ENCODE measurements at regions not wholly inside any gene's neighbourhood (a gene's known extent, or its start where the extent isn't known, plus 50 kb on each side); places are given as distances from the start of the nearest gene placed in this dataset.
A peak's percentile ranks its signal among the peaks of the same experiment; 100 is the strongest.

GRCh38 chr2:52821631-52822030 is 946.0 kb upstream of the CHAC2 start:
- peak; percentile 26 for DNase-seq

DNA sequence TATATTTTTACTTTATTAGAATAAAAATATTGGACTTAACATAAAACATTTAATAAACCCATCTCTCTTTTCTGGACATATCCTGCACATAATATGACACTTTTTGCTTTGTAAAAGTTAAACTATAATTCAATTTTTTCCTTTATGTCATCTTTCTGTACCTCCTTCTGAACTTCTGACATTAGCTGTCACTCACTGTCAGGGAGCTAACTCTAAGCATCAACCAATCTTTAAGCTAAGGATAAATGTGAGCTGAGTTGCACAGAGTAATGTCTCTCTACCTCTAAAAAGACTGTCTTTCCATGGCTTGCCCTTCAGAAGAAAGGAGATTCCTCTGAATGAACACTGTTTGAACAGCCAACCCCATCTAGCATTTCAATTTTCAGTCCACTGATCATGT is 948.6 kb upstream of the CHAC2 start:
- no peak for DNase-seq

DNA sequence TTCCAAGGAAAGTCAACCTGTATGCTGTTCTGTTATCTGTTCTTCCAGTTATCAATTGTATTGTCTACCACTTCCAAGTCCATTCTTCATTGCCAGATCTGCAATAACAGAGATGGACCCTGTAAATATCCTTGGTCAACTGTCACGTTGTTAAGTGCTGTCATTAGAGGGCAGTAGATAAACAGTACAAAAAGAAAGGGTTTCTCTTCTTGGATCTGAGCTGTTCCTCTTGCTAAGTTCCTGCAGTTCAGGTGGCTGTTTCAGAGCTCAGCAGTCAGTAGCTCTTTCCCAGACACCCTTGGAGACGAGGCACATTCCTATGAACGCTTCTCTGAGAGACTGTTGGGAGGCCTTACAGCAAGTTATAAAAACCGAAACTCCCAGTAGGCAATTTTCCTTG is 957.1 kb upstream of the CHAC2 start:
- peak; percentile 43 for DNase-seq

- no peak for DNase-seq
Observed at GRCh38 chr2:52805901-52806410, 961.6 kb upstream of the CHAC2 start.

- DNase-seq = no peak
Observed at GRCh38 chr2:52794581-52794980, 973.0 kb upstream of the CHAC2 start.

GRCh38 chr2:52779446-52779845 is 988.2 kb upstream of the CHAC2 start:
- no peak for DNase-seq

DNA sequence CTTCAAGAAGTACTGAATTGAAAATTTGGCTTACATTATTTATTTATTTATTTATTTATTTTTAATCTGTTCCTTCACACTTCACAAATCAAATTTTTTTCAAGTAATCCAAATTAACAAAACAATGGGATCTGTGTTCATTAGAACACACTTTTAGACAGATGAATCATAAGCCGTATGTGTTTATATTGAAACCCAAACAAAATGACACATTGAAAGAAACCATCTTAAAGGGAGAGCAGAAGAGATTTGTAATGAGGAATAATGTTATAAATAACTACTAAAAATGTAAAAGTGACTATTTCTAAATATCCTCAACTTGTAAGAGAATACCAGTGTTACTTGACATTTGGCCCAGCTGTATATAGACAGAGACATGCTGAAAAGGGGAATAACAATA is 991.0 kb upstream of the CHAC2 start:
- no peak for DNase-seq

DNA sequence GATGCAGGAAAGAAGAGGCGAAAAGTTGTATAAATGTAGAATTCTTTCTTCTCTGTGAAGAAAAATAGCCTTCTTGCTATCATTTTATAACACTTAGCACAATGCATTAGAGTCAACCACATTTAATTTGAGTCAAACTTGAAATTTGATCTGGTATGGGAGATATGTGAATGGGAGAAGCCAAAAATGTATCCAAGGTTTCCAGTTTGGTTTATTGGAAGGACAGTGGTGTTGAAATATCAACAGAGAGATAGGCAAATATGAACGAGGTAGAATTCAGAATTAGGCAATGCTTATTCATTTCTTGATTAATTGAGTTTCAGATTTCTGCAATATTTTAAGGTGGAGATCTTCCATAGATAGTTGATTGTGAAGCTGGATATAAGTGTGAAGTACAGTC is 991.9 kb upstream of the CHAC2 start:
- no peak for DNase-seq

- DNase-seq = no peak
Observed at GRCh38 chr2:52765735-52766134, 1001.9 kb upstream of the CHAC2 start.

DNA sequence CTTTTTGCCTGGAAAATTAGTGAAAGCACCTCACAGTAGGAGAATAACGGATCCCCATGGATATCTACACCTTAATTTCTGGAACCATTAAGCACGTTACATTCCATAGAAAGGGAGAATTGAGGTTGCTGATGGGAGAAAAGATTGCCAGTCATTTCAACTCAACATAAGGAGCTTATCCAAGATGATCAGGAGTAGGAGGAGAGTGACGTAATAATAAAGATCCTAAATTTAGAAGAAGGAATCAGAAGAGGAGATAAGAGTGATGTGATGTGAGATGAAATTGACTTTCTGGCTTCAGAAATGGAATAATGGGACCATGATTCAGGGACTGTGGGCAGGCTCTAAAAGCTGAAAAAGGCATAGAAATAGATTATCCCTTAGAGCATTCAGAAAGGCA is 1017.8 kb upstream of the CHAC2 start:
- DNase-seq = peak; percentile 7

DNA sequence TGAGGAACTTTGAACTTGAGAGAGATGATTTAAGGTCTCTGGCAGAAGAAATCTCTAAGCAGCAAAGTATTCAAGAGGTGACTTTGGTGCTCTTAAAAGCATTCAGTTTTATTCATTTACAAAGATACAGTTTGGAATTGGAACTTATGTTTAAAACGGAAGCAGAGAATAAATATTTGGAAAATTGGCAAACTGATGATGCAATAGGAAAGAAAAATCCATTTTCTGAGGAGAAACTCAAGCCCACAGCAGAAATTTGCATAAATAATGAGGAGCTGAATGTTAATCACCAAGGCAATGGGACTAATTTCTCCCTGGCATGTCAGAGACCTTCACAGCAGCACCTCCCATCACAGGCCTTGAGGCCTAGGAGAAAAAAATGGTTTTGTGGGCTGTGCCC is 1022.5 kb upstream of the CHAC2 start:
- no peak for DNase-seq

- DNase-seq = no peak
Observed at GRCh38 chr2:52732849-52733395, 1034.7 kb upstream of the CHAC2 start.

GRCh38 chr2:52724585-52724984 is 1043.0 kb upstream of the CHAC2 start:
- peak; percentile 68 for DNase-seq

DNA sequence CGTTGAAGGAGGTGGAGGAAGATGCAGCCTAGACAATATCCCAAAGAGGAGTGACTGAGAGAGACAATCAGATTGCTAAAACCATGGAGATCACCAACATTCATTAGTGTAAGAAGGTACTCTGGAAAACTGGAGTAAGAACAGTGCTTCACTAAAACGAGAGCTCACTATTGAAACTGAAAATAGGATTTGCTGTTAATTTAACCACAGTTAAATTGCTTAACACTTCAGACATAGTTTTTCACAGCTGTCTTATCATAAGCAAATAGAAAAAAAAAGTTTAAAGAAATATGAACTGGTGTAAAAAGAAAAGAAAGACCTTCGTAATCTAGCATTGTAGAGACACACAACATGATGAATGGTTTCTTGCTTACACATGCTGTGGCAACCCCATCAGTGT is 1049.8 kb upstream of the CHAC2 start:
- DNase-seq = no peak

DNA sequence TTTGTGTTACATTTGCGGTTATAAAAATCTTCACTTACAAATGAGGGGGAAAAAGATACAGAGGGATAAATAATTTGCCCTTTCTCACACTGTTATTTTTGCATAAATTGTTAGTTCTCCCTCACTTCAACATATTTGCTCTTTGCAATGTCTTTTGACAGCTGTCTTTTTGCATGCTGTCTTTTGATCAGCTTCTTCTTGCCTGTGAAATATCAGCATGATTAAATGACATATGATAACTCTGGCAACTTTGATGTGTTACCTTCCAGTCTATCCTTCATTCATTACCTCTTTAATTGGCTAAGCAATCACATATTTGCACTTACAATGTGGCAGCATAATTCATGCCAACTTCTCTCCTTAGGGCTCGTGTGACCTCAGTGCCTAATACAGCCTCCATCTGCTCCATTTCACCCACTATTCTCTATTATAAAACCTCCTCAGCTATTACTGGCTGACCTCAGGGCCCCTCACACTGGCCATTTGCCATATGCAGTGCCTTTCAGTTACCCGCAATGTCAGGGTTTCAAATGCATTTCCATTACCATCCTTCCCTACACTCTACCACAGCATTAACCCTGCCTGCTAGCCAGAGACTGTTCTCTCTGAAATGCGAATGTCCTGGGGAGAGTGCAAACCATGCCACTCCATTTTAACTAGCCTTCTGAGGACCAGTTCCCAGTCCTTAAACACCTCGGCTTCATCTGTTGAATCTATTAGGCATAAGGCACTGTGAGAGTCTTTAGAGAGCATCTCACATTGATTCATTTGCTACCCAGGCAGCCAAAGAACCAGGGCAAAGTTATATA is 1056.6 kb upstream of the CHAC2 start:
- peak; percentile 8 for DNase-seq

- DNase-seq = no peak
Observed at GRCh38 chr2:52704251-52704650, 1063.4 kb upstream of the CHAC2 start.

DNA sequence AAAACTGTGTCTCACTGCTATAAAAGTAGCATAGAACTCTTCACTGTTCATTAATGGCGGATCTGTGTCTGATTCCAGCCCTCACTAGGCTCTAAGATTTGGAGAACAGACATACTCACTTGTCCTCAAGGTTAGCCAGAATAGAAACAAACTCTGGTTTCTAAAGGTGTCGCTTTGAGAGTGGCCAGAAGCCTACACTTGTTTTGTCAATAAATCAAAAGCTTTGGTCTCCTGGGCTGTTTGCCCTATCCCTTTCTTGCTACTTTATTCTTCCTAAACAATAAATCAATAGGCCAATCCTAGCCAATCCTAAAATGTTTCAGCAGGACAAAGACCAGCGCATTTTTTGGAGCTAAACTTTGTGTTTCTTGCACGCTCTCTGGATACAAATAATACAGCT is 1064.6 kb upstream of the CHAC2 start:
- no peak for DNase-seq

DNA sequence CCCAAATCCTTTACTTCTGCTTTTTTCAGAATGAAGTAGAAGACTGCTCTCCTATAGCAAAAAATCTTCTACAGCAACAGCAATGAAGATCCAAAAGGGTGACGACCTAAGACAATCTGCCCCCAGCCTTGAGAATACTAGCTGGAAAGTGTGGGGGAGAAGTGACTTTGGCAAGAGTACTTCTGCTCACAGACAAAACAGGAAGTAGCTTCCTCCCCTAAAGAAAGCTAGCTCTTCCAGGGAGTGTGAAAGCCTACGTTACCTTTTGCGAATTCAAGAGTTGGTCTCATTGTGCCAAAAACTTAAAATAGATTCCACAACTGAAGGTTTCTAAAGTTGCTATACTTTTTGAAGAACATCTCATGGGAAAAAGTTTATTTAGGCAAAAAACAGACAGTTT is 1069.2 kb upstream of the CHAC2 start:
- no peak for DNase-seq

- no peak for DNase-seq
Observed at GRCh38 chr2:52697690-52698089, 1069.9 kb upstream of the CHAC2 start.

DNA sequence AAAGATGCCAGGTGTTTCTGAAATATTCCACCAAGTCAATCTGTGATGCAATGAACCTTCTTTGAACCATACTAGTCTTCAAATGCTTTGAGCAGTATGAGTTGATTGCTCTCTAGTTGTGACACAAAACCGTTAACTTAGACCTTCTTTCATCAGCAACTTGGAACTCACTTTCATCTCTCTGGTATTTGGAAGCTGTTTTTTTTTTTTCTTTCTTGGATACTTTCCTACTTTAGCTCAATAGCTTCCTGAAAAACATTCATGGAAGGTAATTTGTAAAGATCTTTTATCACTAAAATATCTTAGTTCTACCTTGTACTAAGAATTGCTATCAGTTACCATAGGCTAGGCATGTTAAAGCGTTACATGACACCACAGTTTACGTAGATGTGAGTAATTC is 1071.9 kb upstream of the CHAC2 start:
- DNase-seq = no peak

DNA sequence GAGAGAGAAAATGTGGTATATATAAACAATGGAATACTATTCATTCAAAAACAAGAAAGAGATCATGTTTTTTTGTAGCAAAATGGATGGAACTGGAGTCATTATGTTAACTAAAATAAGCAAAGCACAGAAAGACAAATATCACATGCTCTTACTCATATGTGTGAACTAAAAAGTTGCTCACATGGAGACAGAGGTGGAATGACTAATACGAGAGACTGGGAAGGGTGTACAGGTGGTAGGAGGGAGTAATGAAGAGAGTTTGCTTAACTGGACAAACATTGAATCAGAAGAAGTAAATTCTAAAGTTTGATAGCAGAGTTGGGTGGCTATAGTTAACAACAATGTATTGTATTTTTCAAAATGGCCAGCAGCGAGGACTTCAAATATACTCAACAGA is 1080.7 kb upstream of the CHAC2 start:
- no peak for DNase-seq

DNA sequence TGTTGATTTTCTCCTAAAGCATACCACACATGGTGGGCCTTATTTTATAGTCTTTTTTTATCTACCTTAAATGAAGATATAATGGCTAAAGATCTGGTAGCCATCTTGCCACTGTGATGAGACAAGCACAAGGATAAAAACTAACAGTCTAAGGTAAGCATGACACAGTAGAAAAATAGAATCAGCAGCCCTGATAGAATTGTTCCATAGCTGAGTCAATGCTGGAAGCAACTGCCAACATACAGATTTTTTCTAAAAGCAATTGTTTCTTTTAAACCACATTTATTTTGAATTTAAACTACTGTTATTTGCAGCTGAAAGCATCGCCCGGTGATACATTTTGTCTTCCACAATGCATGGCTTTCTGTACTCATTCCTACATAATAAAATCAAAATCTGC is 1091.5 kb upstream of the CHAC2 start:
- DNase-seq = no peak

DNA sequence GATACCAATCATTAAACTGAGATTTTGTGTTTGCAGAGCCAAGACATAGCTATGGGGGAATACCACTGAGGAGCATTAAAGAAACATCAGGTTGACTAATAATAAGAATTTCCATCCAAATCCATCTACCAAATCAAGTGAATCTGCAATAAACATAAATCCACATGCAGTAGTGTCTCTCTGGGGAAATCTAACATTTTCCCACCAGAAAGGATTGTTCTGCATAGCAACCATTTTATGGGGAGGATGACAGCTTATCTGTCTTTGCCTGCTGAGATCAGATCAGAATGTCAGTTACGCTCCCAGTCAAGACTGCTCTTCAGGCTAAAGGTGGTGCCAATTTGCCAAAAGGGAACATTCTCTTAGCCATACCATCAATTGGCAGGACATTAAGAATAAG is 1098.9 kb upstream of the CHAC2 start:
- no peak for DNase-seq

- no peak for DNase-seq
Observed at GRCh38 chr2:52659546-52659945, 1108.1 kb upstream of the CHAC2 start.

GRCh38 chr2:52658598-52658997 is 1109.0 kb upstream of the CHAC2 start:
- no peak for DNase-seq

Data from NCI-H82 (cell line).